ENCODE measurements at regions not wholly inside any gene's neighbourhood (a gene's known extent, or its start where the extent isn't known, plus 50 kb on each side); places are given as distances from the start of the nearest gene placed in this dataset.

GRCh38 chr4:152094970-152095700 lies 334.3 kb upstream of the GATB start:
- no peak for DNase-seq (ENCODE audit: low spot score)

DNA sequence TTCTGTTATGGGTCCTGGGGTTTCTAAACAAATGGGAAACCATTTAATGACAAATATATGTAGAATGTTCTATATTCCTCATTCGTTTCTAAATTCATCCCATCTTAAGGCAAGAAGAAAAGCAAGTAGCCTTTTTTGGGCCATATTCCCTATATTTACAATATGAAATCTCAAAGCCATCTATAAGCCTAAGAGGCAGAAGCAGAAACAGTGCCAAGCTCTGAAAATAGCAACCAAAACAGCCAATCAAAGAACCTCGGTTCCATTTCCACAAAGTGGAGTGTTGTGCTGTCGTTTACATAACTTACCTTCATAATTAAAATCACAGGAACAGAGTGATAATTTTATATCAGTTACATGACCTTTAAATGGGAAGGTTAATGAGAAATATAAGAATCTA lies 330.6 kb upstream of the GATB start:
- DNase-seq (ENCODE audit: low spot score): no peak

- DNase-seq (ENCODE audit: low spot score): no peak
Measured at GRCh38 chr4:152090543-152090942, 329.7 kb upstream of the GATB start.

DNA sequence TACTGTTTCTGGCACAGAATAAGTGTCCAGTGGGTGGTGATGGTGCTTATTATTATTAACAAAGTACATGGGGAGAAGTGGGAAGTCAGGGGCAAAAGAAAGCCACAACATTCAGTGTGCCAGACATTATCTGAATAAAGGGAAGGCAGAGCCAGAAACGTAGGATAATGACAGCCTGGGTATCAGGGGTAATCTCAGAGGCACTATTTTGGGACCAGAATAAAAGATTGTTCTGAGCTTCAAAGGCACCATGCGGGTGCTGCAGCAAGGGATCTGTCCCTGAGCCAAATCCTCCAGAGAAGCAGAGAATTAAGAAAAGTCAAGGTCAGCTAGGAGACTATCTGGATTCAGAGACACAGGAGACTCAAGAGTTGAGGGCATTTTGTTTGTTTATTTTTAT lies 328.8 kb upstream of the GATB start:
- no peak for DNase-seq (ENCODE audit: low spot score)

- DNase-seq (ENCODE audit: low spot score): no peak
Measured at GRCh38 chr4:152087335-152087734, 326.5 kb upstream of the GATB start.

DNA sequence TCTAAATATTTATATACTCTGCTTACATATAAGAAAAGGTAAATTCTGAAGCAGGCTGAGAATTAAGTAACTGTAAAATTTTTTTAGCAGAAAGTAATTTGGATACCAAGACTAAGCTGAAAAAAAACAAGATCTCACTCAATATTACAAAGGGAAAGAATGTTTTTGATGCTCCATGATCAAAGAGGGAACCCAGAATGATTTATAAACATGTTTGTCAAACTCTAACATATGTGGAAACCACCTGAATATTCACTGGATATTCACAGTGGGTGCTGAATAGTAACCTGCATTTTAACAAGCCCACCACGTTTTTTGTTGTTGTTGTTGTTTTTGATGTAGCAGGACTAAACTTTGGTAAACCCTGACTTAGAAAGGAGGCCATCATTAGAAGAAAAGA lies 324.9 kb upstream of the GATB start:
- DNase-seq (ENCODE audit: low spot score): no peak

DNA sequence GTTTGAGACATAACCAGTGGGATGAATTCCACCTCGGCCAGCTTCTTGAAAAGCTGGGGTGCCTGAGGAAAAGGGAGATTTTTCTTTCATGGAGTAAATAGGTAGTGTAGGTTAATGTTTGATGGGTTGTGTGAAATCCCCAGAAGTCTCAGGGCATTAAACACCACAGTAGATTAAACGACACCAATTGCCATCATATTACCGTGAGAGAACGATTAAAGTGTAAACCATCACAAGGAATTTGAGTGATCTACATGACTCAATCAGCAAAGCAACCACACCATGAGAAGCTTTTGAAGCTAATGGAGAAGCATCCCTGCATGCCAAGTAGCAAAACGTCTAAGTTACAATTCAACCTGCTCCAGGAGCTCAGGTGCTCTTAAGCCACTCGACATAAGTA lies 322.5 kb upstream of the GATB start:
- DNase-seq (ENCODE audit: low spot score): no peak

GRCh38 chr4:152081024-152081423 lies 320.2 kb upstream of the GATB start:
- no peak for DNase-seq (ENCODE audit: low spot score)

DNA sequence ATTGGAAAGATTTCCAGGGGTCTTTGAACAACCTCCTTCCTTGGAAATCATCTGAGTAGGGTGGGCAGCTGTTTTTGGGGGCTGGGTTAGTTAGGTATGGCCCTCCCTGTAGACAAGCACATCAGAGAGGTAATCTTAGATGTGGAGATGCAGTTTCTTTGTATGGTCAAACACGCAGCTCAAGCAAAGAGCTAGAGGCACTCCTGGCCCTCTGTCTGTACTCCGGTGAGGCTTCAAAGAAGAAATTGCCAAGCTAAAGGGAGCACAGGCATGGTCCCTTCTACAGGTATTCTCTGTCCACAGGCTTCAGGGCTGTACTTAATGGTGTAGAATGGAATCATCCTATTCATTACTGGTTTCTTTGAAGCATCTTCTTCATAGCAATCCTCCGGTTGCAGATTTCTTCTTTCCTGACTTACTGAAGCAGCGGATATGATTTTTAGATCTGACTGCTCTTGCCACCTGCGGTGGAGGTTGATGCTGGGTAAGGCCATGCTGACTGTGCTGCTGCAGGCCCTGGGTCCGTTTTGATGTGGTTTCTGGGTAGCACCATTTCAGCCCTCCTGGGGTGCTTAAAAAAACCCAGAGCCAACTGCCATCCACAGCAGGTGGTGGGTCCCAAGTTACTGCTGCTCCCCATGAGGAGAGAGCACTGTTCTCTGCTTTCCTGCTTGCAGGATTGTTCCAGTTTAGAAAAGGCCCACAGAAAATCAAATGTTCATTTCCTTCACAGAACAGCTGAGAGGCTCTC lies 318.9 kb upstream of the GATB start:
- no peak for DNase-seq (ENCODE audit: low spot score)

GRCh38 chr4:152079079-152079478 lies 318.3 kb upstream of the GATB start:
- DNase-seq (ENCODE audit: low spot score): no peak

GRCh38 chr4:152077582-152077981 lies 316.8 kb upstream of the GATB start:
- DNase-seq (ENCODE audit: low spot score): no peak

GRCh38 chr4:152075253-152075928 lies 314.6 kb upstream of the GATB start:
- no peak for DNase-seq (ENCODE audit: low spot score)

GRCh38 chr4:152074573-152074972 lies 313.8 kb upstream of the GATB start:
- DNase-seq (ENCODE audit: low spot score): peak; percentile 76

GRCh38 chr4:152074088-152074437 lies 313.3 kb upstream of the GATB start:
- DNase-seq (ENCODE audit: low spot score): no peak

DNA sequence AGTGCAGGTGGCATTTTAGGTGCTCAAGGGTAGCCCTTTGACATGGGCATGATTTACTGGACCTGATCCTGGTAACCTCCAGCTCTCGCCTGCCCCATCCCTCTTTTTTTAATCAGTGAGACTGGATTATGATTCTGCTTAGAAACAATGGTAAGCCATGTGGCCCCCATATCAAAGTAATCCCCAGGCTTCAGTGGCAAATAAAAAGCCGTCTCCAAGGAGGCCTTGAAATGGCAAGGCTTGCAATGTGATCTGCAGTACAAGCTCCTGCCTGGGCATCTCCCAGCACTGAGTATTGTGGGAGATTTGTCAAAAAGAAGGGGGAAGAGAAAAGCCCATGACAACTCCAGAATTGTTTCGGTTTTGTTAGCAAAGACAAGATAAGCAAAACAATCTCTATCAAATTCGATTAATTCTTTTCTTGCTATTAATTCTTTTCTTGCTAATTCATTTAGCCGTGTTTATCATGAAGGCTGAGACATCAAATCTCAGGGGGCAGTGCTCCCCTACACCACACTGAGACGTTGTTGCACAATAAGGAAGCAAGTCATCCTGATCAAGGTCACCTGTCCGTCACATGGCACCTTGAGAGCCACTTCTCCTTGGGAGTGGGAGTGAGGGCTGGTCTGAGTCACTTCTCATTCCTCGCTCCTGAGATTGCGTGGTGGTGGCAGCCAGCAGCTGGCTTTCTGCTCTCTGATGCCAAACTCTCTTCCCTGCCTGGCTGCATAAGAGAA lies 312.7 kb upstream of the GATB start:
- peak; percentile 19 for DNase-seq (ENCODE audit: low spot score)

GRCh38 chr4:152072906-152073305 lies 312.1 kb upstream of the GATB start:
- no peak for DNase-seq (ENCODE audit: low spot score)

GRCh38 chr4:152072001-152072485 lies 311.2 kb upstream of the GATB start:
- DNase-seq (ENCODE audit: low spot score): no peak

DNA sequence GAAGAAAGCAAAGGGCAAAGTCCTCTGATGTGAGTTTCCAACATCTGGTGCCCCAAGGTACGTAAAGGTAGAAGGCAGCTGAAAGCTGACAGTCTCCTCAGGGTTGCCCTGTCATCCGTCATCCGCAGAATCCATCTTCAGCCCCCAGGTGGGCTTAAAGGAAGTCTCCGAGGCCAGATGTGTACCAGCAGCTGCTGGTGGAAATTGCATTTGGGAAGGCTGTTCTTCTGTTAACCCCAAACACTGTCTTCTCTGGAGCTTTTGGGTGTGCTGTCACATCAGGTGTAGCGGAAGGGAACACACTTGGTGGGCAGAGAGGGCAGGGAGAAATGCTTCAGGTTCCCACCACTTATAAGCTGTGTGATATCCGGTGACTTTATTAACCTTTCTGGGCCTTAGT lies 310.0 kb upstream of the GATB start:
- DNase-seq (ENCODE audit: low spot score): no peak

DNA sequence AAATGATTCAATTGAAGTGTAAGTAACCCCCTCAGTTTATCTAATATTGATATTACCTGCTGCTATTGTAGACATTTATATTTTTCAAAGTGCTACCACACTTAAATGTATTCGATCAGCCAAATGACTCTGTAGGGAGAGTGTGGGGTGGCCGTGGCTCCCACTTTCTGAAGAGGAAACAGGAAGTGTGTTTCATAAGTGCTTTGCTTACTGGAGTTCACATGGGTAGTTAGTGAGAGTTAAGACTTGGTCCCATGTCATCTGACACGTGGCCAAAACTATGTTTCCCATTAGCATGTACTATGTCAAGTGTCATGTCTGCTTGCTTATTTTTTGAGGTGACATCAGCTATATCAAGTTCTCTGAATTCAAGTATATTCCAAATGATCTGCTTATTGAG lies 308.1 kb upstream of the GATB start:
- DNase-seq (ENCODE audit: low spot score): no peak

DNA sequence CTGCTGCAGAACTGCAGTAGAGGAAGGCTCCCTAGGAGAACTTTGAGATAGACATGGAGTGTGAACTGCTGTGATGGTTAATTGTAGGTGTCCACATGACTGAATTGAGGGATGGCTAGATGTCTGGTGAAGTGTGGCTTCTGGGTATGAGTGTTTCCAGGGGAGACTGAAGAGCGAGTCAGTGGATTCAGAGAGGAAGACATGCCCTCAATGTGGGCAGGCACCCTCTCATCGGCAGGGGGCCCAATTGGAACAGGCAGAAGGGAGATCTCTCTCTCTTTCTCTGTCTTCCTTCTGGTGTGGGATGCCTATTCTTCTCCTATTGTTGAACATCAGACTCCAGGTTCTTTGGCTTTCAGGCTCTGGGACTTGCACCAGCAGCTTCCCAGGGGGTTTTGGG lies 304.7 kb upstream of the GATB start:
- DNase-seq (ENCODE audit: low spot score): no peak

- DNase-seq (ENCODE audit: low spot score): no peak
Measured at GRCh38 chr4:152064753-152065152, 303.9 kb upstream of the GATB start.

DNA sequence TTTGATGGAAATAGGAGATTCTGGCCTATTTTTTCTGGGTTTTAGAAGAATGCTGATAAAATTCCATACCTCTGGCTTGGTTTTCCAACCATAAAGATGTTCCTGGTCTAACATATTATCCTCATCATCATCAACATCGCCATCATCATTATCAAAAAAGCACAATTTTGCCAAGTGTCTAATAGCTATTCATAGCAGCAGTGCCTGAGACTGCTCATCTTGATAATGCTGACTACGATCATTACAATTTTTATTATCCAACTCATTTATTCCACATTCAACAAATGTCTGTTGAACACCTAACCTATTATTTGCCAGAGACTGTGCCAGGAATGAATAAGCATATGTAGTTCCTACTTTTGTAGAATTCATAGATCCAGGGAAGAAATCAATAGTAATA lies 303.5 kb upstream of the GATB start:
- no peak for DNase-seq (ENCODE audit: low spot score)
